ENCODE measurements at regions not wholly inside any gene's neighbourhood (a gene's known extent, or its start where the extent isn't known, plus 50 kb on each side); places are given as distances from the start of the nearest gene placed in this dataset.

DNA sequence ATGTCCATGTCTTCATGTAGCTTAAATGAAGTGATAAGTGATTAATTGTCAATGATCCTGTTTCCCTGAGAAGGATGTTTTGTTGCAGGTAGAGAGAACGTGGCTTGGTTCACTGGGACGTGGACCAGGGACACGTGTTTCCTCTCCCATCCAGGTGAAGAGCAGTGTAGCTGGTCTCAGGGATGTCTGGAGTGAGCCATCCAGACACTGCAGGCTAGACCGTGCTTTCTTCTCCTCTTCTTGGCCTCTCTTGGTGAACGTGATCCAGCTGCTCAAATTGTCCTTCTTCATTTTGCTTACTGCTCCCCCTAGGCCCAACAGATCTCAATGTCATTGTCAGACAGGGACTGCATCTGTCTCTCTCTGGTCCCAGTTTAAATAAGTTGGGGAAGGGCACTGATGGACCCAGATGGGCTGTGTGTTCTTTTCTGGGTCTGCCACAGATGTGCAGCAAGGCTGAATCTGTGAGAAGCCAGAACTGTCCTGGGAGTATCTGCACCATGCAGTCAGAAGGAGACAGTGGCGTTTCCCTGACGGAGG is 263.8 kb downstream of the CYRIA start:
- Histone ChIP-seq H3K27me3 (ENCODE audit: insufficient read depth) (no peaks in the 10 kb centered on the region), H3K4me2 (no peak overlapping the region), H3K9me2 (no peaks in the 10 kb centered on the region), H3K27ac (ENCODE audit: low read depth in 2 of 2, low read length in 1 of 2) (no peak overlapping the region), H3K9me3 (no peaks in the 10 kb centered on the region), H3K4me1 (ENCODE audit: control insufficient read depth in 1 of 2, insufficient read depth in 2 of 2, low read depth in 1 of 2, low read length in 1 of 2) (peaks cover 0 to 6% of the 10 kb centered on the region in 2 experiments; a peak in 1 of 4 replicates), H3K4me3 (ENCODE audit: low read depth in 2 of 2, low read length in 1 of 2) (no peak overlapping the region), H3K9ac (no peak overlapping the region), H2AFZ (ENCODE audit: low read depth) (no peak overlapping the region), H3K36me3 (replicated peaks in 1 of 2; ENCODE audit: control insufficient read depth in 1 of 2, insufficient read depth in 2 of 2, low read length in 1 of 2) (no peaks in the 10 kb centered on the region), H3F3A (replicated peaks; ENCODE audit: insufficient read depth) (no peaks in the 10 kb centered on the region), H3K79me2 (ENCODE audit: insufficient read depth) (no peaks in the 10 kb centered on the region), H4K20me1 (ENCODE audit: insufficient read depth) (no peaks in the 10 kb centered on the region)
- CTCF ChIA-PET: interaction anchor here (0.6 to 2.1 kb wide), 3 partner anchors 16 to 462 kb away, joined by 3 to 5 read pairs (median 3); no protein-coding TSS in a partner anchor
- TF ChIP-seq EZH2phosphoT487 (IDR thresholded peaks at IDR 0.05; ENCODE audit: borderline replicate concordance, low read depth) (no peak), CHD2 (IDR thresholded peaks at IDR 0.05; ENCODE audit: low read length, partially characterized antibody) (no peak), SMC3 (IDR thresholded peaks at IDR 0.05; ENCODE audit: low read depth, low read length) (no peak), TCF12 (IDR thresholded peaks at IDR 0.05) (no peak), YY1 (IDR thresholded peaks at IDR 0.05; ENCODE audit: low read depth) (no peak), NFIC (IDR thresholded peaks at IDR 0.05; ENCODE audit: borderline replicate concordance) (no peak)
- TF ChIP-seq, protein P1, sequence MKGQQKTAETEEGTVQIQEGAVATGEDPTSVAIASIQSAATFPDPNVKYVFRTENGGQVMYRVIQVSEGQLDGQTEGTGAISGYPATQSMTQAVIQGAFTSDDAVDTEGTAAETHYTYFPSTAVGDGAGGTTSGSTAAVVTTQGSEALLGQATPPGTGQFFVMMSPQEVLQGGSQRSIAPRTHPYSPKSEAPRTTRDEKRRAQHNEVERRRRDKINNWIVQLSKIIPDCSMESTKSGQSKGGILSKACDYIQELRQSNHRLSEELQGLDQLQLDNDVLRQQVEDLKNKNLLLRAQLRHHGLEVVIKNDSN (IDR thresholded peaks at IDR 0.05; ENCODE audit: borderline replicate concordance, low read depth): no peak
- TF ChIP-seq, protein P2, sequence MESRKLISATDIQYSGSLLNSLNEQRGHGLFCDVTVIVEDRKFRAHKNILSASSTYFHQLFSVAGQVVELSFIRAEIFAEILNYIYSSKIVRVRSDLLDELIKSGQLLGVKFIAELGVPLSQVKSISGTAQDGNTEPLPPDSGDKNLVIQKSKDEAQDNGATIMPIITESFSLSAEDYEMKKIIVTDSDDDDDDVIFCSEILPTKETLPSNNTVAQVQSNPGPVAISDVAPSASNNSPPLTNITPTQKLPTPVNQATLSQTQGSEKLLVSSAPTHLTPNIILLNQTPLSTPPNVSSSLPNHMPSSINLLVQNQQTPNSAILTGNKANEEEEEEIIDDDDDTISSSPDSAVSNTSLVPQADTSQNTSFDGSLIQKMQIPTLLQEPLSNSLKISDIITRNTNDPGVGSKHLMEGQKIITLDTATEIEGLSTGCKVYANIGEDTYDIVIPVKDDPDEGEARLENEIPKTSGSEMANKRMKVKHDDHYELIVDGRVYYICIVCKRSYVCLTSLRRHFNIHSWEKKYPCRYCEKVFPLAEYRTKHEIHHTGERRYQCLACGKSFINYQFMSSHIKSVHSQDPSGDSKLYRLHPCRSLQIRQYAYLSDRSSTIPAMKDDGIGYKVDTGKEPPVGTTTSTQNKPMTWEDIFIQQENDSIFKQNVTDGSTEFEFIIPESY (IDR thresholded peaks at IDR 0.05; ENCODE audit: borderline replicate concordance, low read depth): no peak
- TF ChIP-seq, protein P3, sequence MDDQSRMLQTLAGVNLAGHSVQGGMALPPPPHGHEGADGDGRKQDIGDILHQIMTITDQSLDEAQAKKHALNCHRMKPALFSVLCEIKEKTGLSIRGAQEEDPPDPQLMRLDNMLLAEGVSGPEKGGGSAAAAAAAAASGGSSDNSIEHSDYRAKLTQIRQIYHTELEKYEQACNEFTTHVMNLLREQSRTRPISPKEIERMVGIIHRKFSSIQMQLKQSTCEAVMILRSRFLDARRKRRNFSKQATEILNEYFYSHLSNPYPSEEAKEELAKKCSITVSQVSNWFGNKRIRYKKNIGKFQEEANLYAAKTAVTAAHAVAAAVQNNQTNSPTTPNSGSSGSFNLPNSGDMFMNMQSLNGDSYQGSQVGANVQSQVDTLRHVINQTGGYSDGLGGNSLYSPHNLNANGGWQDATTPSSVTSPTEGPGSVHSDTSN (IDR thresholded peaks at IDR 0.05): no peak
- TF ChIP-seq, protein P4, sequence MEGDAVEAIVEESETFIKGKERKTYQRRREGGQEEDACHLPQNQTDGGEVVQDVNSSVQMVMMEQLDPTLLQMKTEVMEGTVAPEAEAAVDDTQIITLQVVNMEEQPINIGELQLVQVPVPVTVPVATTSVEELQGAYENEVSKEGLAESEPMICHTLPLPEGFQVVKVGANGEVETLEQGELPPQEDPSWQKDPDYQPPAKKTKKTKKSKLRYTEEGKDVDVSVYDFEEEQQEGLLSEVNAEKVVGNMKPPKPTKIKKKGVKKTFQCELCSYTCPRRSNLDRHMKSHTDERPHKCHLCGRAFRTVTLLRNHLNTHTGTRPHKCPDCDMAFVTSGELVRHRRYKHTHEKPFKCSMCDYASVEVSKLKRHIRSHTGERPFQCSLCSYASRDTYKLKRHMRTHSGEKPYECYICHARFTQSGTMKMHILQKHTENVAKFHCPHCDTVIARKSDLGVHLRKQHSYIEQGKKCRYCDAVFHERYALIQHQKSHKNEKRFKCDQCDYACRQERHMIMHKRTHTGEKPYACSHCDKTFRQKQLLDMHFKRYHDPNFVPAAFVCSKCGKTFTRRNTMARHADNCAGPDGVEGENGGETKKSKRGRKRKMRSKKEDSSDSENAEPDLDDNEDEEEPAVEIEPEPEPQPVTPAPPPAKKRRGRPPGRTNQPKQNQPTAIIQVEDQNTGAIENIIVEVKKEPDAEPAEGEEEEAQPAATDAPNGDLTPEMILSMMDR (IDR thresholded peaks at IDR 0.05): no peak
- no peak for DNase-seq
- POLR2A ChIA-PET: no interaction called here
- WGBS (ENCODE audit: low lambda C conversion rate): 11% methylated on average over 7 of the region's 7 CpGs

DNA sequence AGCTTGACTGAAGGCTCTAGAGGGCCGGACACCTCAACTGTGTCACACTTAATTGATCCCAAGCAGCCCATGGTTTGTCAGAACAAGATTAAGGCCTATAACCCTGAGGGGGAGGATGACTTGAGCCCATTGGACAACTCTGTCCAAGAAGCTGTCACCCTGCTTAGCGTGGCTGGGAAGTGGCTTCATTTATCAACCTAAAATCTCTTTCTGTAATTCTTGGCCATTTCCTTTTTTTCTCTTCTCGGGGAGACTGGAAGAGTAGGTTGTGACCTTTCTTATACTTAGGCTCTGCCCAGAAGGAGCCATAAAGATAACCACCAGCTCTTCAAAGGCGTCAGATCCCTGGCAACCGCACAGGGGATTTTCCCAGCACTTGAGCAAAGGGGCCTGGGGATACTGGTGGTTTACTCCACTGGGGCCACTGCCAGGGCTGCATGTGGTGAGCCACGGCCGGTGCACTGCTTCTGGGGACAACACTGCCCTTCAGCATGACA is 265.5 kb downstream of the CYRIA start:
- no peak overlapping the region for H3K4me2 ChIP-seq
- H3F3A ChIP-seq (replicated peaks; ENCODE audit: insufficient read depth): no peaks in the 10 kb centered on the region
- H3K36me3 ChIP-seq (replicated peaks in 1 of 2; ENCODE audit: control insufficient read depth in 1 of 2, insufficient read depth in 2 of 2, low read length in 1 of 2): no peaks in the 10 kb centered on the region
- TF ChIP-seq EP300 (IDR thresholded peaks at IDR 0.05; ENCODE audit: borderline replicate concordance in 1 of 2, low read depth in 1 of 2, low read length in 1 of 2) (no peak), JUND (IDR thresholded peaks at IDR 0.05) (no peak), RCOR1 (IDR thresholded peaks at IDR 0.05; ENCODE audit: low read length) (no peak), RFX5 (IDR thresholded peaks at IDR 0.05; ENCODE audit: low read length) (no peak), NFIC (IDR thresholded peaks at IDR 0.05; ENCODE audit: borderline replicate concordance) (no peak), MXI1 (IDR thresholded peaks at IDR 0.05; ENCODE audit: low read depth, low read length) (no peak), YY1 (IDR thresholded peaks at IDR 0.05; ENCODE audit: low read depth) (no peak), NRF1 (IDR thresholded peaks at IDR 0.05; ENCODE audit: low read depth, low read length) (no peak), TEAD4 (IDR thresholded peaks at IDR 0.05; ENCODE audit: borderline replicate concordance, insufficient read depth) (no peak), TCF12 (IDR thresholded peaks at IDR 0.05) (no peak), GATA2 (CRISPR knock-in tag; IDR thresholded peaks at IDR 0.05) (no peak), FOXJ3 (CRISPR knock-in tag; IDR thresholded peaks at IDR 0.05) (no peak)
- TF ChIP-seq, protein P5, sequence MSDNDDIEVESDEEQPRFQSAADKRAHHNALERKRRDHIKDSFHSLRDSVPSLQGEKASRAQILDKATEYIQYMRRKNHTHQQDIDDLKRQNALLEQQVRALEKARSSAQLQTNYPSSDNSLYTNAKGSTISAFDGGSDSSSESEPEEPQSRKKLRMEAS (IDR thresholded peaks at IDR 0.05; ENCODE audit: low read depth): no peak
- no peaks in the 10 kb centered on the region for H4K20me1 ChIP-seq (ENCODE audit: insufficient read depth)
- no peak overlapping the region for H3K27ac ChIP-seq (ENCODE audit: low read depth in 2 of 2, low read length in 1 of 2)
- no peaks in the 10 kb centered on the region for H3K9me3 ChIP-seq
- H3K79me2 ChIP-seq (ENCODE audit: insufficient read depth): no peaks in the 10 kb centered on the region
- CTCF ChIA-PET: interaction anchor here (1.0 to 2.1 kb wide), 4 partner anchors 18 to 102 kb away, joined by 3 to 5 read pairs (median 4); no protein-coding TSS in a partner anchor
- DNase-seq: no peak
- POLR2A ChIA-PET: no interaction called here
- H3K9ac ChIP-seq: no peak overlapping the region
- H2AFZ ChIP-seq (ENCODE audit: low read depth): no peak overlapping the region
- no peaks in the 10 kb centered on the region for H3K27me3 ChIP-seq (ENCODE audit: insufficient read depth)
- H3K4me3 ChIP-seq (ENCODE audit: low read depth in 2 of 2, low read length in 1 of 2): no peak overlapping the region
- H3K4me1 ChIP-seq (ENCODE audit: control insufficient read depth in 1 of 2, insufficient read depth in 2 of 2, low read depth in 1 of 2, low read length in 1 of 2): peaks cover 0 to 6% of the 10 kb centered on the region in 2 experiments; a peak in 1 of 4 replicates
- no peaks in the 10 kb centered on the region for H3K9me2 ChIP-seq
- 17% methylated on average over 7 of the region's 7 CpGs for WGBS (ENCODE audit: low lambda C conversion rate)
